Astrocyte (in vitro differentiated cells and primary cell): ENCODE measurements at regions not wholly inside any gene's neighbourhood (a gene's known extent, or its start where the extent isn't known, plus 50 kb on each side); places are given as distances from the start of the nearest gene placed in this dataset.

Source experiments
- CTCF ChIP-seq: IDR thresholded peaks from 2 replicates; pipeline ENCODE4 v1.5.1; 2011; ENCODE audit warnings: low read depth, mild to moderate bottlenecking, inconsistent platforms, low read length, moderate library complexity; ENCODE audit not compliant: insufficient read depth
- EZH2 ChIP-seq: IDR thresholded peaks from 2 replicates; pipeline ENCODE4 v1.6.1; 2012; ENCODE audit warnings: mild to moderate bottlenecking, low read length, inconsistent platforms; ENCODE audit not compliant: insufficient read depth

- no peak for TF ChIP-seq CTCF
- no peak for TF ChIP-seq EZH2
These were observed 151.0 kb downstream of the PCSK1 start for GRCh38 chr5:96282020-96282419.
